Adrenal gland (tissue), 5 donors: ENCODE measurements at regions not wholly inside any gene's neighbourhood (a gene's known extent, or its start where the extent isn't known, plus 50 kb on each side); places are given as distances from the start of the nearest gene placed in this dataset.

Experiments used
- CTCF ChIP-seq, 6 experiments: fragments of 450-650 bp in 4 of 6; fragments of 200-600 bp in 2 of 6; sonication (generic) in 1 of 6; IDR thresholded peaks; 1 replicate in 5 of 6; 2 replicates in 1 of 6; pipeline versions ENCODE4 v1.5.1 to v1.8.0; 2016 to 2021; ENCODE audit warnings: antibody characterized with exemption in 6 of 6, mild to moderate bottlenecking in 2 of 6, moderate library complexity in 1 of 6
- POLR2A ChIP-seq, 2 donors: fragments of 450-650 bp; IDR thresholded peaks; one replicate each; pipeline ENCODE4 v1.6.1; 2017; ENCODE audit warnings: antibody characterized with exemption in 2 of 2, mild to moderate bottlenecking in 2 of 2, moderate library complexity in 1 of 2
- donor health status: DM: no; HTN: no; CAD: no.

- TF ChIP-seq POLR2A (IDR thresholded peaks at IDR 0.05) (no peak), CTCF (IDR thresholded peaks at IDR 0.05) (no peak)
Measured at GRCh38 chr16:82481455-82481854, 145.3 kb upstream of the CDH13 start.
